ENCODE measurements at regions not wholly inside any gene's neighbourhood (a gene's known extent, or its start where the extent isn't known, plus 50 kb on each side); places are given as distances from the start of the nearest gene placed in this dataset.
"Not testable (repeated sequence)": the region's sequence is repeated elsewhere in the genome, so short reads cannot be mapped to it uniquely, and the experiment has no call there.

DNA sequence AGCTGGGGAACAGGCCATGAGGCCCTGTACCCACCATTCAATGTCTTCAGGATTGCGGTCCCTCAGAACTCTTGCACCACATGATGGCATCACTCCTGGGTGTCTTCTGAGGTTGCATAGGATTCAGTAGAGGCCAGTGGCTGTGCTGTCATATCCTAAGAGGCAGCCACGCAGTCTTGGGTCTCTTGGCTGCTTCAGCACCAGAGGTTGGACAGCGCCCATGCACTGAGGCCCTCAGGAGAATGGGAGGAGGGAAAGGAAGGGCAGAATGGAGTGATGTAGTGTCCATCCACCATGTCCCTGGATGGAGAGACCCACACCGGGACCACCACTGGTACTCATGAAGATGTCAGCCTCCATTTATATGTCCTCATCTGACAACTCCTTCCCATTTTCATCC is 439.9 kb downstream of the TUBA3C start:
- not testable (repeated sequence) for DNase-seq

DNA sequence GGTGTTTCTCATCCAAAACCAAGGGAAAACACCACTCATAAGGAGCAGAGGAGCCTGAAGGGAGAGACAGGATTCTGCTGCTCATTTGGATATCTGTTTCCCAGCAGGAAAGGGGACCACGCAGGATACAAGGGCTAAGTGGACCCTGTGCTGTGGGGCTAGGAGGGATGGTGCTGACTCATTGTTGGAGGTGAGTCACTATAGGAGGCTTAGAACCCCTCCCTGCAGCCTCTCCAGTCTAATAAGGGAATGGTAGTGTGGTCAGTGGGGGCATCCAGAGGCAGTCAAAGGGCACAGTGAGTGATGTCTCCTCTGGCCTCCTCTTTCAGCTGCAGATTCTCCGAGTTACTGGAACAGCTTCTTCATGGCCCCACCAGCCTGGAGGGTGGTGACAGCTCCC is 442.3 kb downstream of the TUBA3C start:
- no peak for DNase-seq

DNA sequence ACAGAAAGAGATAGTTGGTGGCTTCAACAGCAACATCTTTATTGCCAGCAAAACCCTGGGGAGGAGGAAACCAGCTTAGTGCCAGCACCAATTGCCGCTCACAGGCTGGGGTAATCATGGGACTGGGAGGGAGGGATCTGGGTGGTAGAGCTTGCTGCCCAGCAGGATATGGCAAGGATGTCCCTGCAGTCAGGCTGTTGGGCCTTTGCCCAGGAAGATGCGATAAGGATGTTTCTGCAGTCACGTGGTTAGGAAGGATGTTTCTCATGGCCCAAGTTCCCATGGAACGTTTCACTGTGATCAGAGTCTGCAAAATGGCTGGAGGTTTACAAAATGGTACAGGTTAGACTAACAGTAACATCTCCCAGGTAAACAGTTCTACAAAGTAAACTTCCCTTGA is 443.5 kb downstream of the TUBA3C start:
- DNase-seq: not testable (repeated sequence)

- not testable (repeated sequence) for DNase-seq
Measured at GRCh38 chr13:18727138-18727537, 454.5 kb downstream of the TUBA3C start.

GRCh38 chr13:18726524-18726923 is 455.1 kb downstream of the TUBA3C start:
- DNase-seq: not testable (repeated sequence)

DNA sequence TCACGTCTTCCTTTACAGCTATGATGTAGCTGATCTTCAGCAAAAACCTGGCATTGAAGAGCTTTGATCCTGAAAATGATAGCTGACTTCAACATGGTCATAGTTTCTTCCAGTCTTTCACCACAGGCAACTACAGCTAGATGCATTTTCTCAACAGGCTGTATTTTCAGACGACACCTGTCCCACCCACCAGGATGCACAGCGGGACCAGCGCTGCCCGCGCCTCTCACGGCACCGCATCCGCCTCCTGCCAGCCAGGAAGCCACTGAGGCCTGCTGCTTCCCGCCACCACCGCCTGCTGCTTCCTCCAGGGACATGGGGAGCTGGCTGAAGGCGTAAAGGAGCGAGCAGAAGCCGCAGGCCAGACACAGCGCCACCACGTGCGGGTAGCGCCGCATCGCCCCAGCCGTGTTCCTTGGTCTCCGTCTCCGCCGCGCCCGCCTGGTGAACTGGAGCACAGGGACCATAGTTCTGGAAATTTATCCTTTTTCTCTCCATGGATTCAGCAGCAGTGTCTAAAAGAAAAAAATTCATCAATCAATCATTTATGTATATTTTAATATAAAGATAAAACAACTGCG is 456.3 kb downstream of the TUBA3C start:
- DNase-seq: not testable (repeated sequence)

- no peak for DNase-seq
Measured at GRCh38 chr13:18714889-18715288, 466.7 kb downstream of the TUBA3C start.

GRCh38 chr13:18710673-18711072 is 471.0 kb downstream of the TUBA3C start:
- not testable (repeated sequence) for DNase-seq

- not testable (repeated sequence) for DNase-seq
Measured at GRCh38 chr13:18706538-18706937, 475.1 kb downstream of the TUBA3C start.

- DNase-seq: not testable (repeated sequence)
Measured at GRCh38 chr13:18702464-18703247, 479.0 kb downstream of the TUBA3C start.

DNA sequence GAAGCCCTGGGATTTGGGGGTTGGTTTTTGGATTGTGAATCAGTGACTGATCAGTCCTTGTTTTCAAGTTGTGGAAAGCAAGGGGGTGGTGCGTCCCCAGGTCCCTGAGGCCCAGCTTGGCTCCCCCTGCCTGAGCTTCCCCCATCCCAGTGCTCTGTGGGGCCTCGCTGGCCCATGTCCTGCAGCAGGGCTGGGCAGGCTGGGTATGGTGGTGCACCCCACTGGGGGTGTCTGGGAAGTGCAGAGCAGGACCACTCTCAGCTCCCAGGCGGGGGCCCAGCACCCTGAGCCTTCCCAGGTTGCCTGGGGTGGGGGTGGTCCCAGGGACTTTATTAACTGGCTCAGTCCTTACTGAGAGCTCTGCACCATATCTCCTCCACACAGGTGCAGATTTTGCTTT is 483.3 kb downstream of the TUBA3C start:
- not testable (repeated sequence) for DNase-seq

GRCh38 chr13:18697851-18698250 is 483.8 kb downstream of the TUBA3C start:
- not testable (repeated sequence) for DNase-seq

DNA sequence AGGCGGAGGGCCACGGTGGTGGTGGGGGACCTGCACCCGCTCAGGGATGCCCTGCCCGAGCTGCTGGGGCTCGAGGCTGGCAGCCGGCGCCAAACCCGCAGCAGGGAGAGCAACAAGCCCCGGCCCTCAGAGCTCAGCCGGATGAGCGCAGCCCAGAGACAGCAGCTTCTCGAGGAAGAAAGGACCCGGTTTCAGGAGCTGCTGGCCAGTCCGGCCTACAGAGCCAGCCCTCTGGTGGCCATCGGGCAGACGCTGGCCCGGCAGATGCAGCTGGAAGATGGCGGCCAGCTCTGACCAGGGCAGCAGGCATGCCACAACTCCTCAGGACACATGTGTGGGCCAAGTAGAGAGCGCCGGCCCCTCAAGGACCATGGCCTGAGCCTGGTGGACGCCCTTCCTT is 484.4 kb downstream of the TUBA3C start:
- not testable (repeated sequence) for DNase-seq

DNA sequence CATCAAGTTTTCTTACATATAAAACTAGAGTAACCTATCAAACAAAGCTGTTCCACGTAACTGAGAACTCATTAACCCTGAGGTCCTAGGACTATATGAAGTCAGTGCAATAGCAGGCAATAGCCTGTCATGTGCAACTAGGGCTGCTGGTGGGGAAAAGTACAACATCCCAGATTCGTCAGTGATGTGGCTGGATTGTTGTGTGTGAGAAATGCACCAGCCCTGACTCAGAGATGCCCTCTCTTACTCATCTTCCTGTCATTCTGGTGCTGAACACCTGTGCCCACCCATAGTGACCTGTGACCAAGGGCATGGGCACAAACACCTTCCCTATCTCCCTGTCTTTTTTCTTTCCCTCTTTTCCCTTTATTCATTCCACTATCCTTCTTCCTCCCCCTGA is 504.2 kb downstream of the TUBA3C start:
- DNase-seq: not testable (repeated sequence)

GRCh38 chr13:18675268-18675667 is 506.4 kb downstream of the TUBA3C start:
- DNase-seq: not testable (repeated sequence)

GRCh38 chr13:18673794-18674193 is 507.8 kb downstream of the TUBA3C start:
- DNase-seq: not testable (repeated sequence)

GRCh38 chr13:18666585-18666984 is 515.0 kb downstream of the TUBA3C start:
- not testable (repeated sequence) for DNase-seq

- DNase-seq: not testable (repeated sequence)
Measured at GRCh38 chr13:18665716-18666115, 515.9 kb downstream of the TUBA3C start.

- not testable (repeated sequence) for DNase-seq
Measured at GRCh38 chr13:18665124-18665523, 516.5 kb downstream of the TUBA3C start.

DNA sequence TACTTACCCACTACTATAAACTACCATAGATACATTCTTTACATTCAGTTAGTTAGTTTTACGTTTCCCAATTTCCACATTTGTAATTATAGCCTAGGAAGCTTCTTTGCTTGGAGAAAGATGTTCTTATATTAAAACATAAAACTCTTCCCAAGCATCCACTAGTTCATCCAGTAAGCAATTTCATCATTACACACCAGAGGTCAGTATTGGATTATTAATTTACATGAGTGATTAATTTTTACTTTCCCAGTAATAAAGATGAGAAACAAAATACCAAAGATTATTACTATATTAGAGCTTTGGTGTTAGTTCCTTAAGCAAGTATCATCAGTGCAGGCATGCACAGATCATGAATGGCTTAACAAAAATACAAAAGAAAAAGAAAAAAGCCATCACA is 518.4 kb downstream of the TUBA3C start:
- DNase-seq: not testable (repeated sequence)

DNA sequence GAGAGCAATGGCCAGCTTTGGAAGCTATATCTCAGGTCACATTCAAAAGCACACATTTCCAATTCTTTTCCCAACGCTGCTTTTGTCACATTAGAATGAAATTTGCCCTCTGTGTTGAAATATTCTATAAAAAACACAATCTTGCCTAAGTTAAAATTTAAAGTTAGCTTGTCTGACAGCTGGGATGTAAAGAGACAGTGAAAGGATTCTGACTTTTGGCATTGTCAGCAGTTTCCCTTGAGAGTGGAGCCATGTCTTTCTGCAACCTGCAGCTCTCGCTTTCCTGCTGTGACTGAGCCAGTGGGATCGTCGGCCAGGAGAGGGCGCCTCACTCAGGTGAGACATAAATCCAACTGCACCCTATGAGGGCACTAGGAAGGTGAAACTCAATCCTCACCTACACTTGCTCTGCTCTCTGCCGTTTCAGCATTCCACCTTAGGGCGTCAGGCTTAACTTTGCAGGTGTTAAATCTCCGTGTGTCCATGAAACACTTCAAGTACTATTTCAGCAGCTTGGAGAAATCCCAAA is 537.9 kb downstream of the TUBA3C start:
- peak; percentile 33 for DNase-seq

DNA sequence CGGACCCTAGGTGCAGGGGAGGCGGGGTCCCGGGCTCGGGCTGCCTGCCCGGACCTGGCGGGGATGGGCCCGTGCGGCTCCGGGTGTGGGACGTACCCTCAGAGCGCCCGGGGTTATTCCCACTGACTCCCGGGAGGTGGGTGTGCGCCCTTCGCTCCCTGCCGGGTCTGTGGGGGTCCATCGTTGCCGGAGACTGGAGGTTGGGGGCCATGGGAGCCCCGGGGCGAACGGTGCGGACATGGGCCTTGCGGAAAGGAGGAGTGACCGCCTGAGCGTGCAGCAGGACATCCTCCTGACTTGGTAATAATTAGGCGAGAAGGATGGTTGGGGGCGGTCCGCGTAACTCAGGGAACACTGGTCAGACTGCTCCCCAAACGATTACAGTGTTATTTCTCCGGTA is 552.7 kb downstream of the TUBA3C start:
- not testable (repeated sequence) for DNase-seq

GRCh38 chr13:18628428-18628827 is 553.2 kb downstream of the TUBA3C start:
- DNase-seq: no peak

DNA sequence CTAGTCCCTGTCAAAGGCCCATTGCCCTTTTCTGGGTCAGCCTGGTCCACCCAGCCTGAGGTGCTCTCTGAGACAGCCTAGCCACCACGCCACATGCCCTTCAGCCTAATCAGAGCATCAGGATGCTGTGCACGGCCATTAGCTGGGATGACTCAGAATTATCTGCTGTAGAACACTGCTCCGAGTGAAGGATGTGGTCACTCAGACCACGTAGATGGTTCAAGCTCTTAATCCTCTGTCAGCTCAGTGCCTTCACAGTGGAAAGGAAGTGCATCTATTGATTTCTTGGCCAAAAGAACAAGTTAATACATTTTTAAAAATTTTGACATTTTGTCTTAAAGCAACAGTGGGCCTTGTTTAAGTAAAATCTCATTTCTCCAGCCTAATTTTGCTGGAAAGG is 557.6 kb downstream of the TUBA3C start:
- not testable (repeated sequence) for DNase-seq
